ENCODE measurements at regions not wholly inside any gene's neighbourhood (a gene's known extent, or its start where the extent isn't known, plus 50 kb on each side); places are given as distances from the start of the nearest gene placed in this dataset.

DNA sequence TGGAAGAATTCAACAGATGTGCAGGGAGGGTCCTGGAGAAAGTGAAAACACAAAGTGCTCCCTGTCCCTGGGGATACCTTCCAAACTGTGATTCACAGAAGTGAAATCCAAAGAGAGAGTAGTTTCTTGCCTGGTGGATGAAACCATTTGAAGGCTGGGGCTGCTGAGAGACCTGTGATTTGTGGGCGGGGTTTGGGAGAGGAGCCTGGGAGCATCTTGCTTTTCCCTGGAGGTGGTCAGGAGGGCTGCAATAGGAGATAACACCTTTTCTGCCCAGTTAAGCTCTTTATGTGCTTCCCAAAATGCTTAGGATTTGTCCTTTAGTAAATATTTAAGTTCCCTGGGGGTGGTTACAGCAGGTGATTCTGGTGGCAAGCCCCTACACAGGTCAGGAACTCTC is 105.3 kb upstream of the TPK1 start:
- no peak overlapping the region for H3K27ac ChIP-seq (ENCODE audit: control insufficient read depth, insufficient read depth, low read length)
- H3K27me3 ChIP-seq (ENCODE audit: control insufficient read depth, extremely low read depth, insufficient read depth, low read length), result no peaks in the 10 kb centered on the region
- H3K9ac ChIP-seq (ENCODE audit: control insufficient read depth, extremely low read depth, insufficient read depth, low read length), result no peak overlapping the region
- DNase-seq (ENCODE audit: low read depth, low spot score), result no peak
- no peak for FAIRE-seq
- no peak overlapping the region for H3K4me2 ChIP-seq (ENCODE audit: control insufficient read depth, extremely low read depth, insufficient read depth, low read depth, low read length)
- no peaks in the 10 kb centered on the region for H3K4me1 ChIP-seq (ENCODE audit: control insufficient read depth, extremely low read depth, insufficient read depth, low read length)
- no peaks in the 10 kb centered on the region for H3K9me1 ChIP-seq (ENCODE audit: control insufficient read depth, extremely low read depth, insufficient read depth, low read length)
- no peak overlapping the region for H3K4me3 ChIP-seq (ENCODE audit: control insufficient read depth in 2 of 3, extremely low read depth in 1 of 3, insufficient read depth in 2 of 3, low read depth in 1 of 3, low read length in 3 of 3)
- H2AFZ ChIP-seq (ENCODE audit: control insufficient read depth, low read length), result no peak overlapping the region
- H4K20me1 ChIP-seq (ENCODE audit: control insufficient read depth, extremely low read depth, insufficient read depth, low read length), result no peaks in the 10 kb centered on the region
- H3K36me3 ChIP-seq (ENCODE audit: control insufficient read depth in 2 of 2, extremely low read depth in 1 of 2, insufficient read depth in 2 of 2, low read length in 2 of 2), result no peaks in the 10 kb centered on the region
- TF ChIP-seq EZH2 (IDR thresholded peaks at IDR 0.05; ENCODE audit: low read length), result no peak
- TF ChIP-seq, protein P1, sequence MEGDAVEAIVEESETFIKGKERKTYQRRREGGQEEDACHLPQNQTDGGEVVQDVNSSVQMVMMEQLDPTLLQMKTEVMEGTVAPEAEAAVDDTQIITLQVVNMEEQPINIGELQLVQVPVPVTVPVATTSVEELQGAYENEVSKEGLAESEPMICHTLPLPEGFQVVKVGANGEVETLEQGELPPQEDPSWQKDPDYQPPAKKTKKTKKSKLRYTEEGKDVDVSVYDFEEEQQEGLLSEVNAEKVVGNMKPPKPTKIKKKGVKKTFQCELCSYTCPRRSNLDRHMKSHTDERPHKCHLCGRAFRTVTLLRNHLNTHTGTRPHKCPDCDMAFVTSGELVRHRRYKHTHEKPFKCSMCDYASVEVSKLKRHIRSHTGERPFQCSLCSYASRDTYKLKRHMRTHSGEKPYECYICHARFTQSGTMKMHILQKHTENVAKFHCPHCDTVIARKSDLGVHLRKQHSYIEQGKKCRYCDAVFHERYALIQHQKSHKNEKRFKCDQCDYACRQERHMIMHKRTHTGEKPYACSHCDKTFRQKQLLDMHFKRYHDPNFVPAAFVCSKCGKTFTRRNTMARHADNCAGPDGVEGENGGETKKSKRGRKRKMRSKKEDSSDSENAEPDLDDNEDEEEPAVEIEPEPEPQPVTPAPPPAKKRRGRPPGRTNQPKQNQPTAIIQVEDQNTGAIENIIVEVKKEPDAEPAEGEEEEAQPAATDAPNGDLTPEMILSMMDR (optimal IDR thresholded peaks at IDR 0.05 in 1 of 3, IDR thresholded peaks at IDR 0.05 in 1 of 3, conservative IDR thresholded peaks at IDR 0.05 in 1 of 3; ENCODE audit: extremely low read depth in 1 of 3, insufficient read depth in 2 of 3, low read length in 3 of 3), result no peak
- H3K79me2 ChIP-seq (ENCODE audit: control insufficient read depth, insufficient read depth, low read length), result no peaks in the 10 kb centered on the region
- dilution Hi-C loops (cut with MboI; ENCODE audit: extremely low pct_ligation_motif_present, low sequenced_read_pairs), result no loop called here
- no peaks in the 10 kb centered on the region for H3K9me3 ChIP-seq (ENCODE audit: control insufficient read depth, low read depth, low read length)

DNA sequence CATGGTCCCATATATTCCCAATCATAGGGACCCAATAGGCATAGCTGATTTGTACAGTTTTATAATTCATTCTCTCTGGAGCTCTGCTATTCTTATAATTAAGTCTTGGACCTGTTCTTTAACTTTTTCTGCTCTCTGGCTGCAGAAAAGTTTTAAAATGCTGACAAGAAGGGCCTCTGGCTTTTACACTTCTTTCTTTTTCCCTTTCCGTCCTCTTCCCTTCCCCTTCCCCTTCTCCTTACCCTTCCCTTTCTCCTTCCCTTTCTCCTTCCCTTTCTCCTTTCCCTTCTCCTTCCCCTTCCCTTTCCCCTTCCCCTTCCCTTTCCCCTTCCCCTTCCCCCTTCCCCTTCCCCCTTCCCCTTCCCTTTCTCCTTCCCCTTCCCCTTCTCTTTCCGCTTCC is 101.3 kb upstream of the TPK1 start:
- dilution Hi-C loops (cut with MboI; ENCODE audit: extremely low pct_ligation_motif_present, low sequenced_read_pairs), result no loop called here
- H4K20me1 ChIP-seq (ENCODE audit: control insufficient read depth, extremely low read depth, insufficient read depth, low read length), result no peaks in the 10 kb centered on the region
- DNase-seq (ENCODE audit: low read depth, low spot score), result no peak
- no peak overlapping the region for H3K4me2 ChIP-seq (ENCODE audit: control insufficient read depth, extremely low read depth, insufficient read depth, low read depth, low read length)
- H3K4me3 ChIP-seq (ENCODE audit: control insufficient read depth in 2 of 3, extremely low read depth in 1 of 3, insufficient read depth in 2 of 3, low read depth in 1 of 3, low read length in 3 of 3), result no peak overlapping the region
- no peaks in the 10 kb centered on the region for H3K36me3 ChIP-seq (ENCODE audit: control insufficient read depth in 2 of 2, extremely low read depth in 1 of 2, insufficient read depth in 2 of 2, low read length in 2 of 2)
- no peak overlapping the region for H3K9ac ChIP-seq (ENCODE audit: control insufficient read depth, extremely low read depth, insufficient read depth, low read length)
- no peak for TF ChIP-seq EZH2 (IDR thresholded peaks at IDR 0.05; ENCODE audit: low read length)
- TF ChIP-seq, protein P1 (optimal IDR thresholded peaks at IDR 0.05 in 1 of 3, IDR thresholded peaks at IDR 0.05 in 1 of 3, conservative IDR thresholded peaks at IDR 0.05 in 1 of 3; ENCODE audit: extremely low read depth in 1 of 3, insufficient read depth in 2 of 3, low read length in 3 of 3), result no peak
- no peaks in the 10 kb centered on the region for H3K4me1 ChIP-seq (ENCODE audit: control insufficient read depth, extremely low read depth, insufficient read depth, low read length)
- H2AFZ ChIP-seq (ENCODE audit: control insufficient read depth, low read length), result no peak overlapping the region
- H3K79me2 ChIP-seq (ENCODE audit: control insufficient read depth, insufficient read depth, low read length), result no peaks in the 10 kb centered on the region
- FAIRE-seq, result no peak
- H3K9me1 ChIP-seq (ENCODE audit: control insufficient read depth, extremely low read depth, insufficient read depth, low read length), result no peaks in the 10 kb centered on the region
- no peaks in the 10 kb centered on the region for H3K27me3 ChIP-seq (ENCODE audit: control insufficient read depth, extremely low read depth, insufficient read depth, low read length)
- H3K27ac ChIP-seq (ENCODE audit: control insufficient read depth, insufficient read depth, low read length), result no peak overlapping the region
- H3K9me3 ChIP-seq (ENCODE audit: control insufficient read depth, low read depth, low read length), result no peaks in the 10 kb centered on the region

Measured in keratinocyte (primary cell).